ENCODE measurements at regions not wholly inside any gene's neighbourhood (a gene's known extent, or its start where the extent isn't known, plus 50 kb on each side); places are given as distances from the start of the nearest gene placed in this dataset.
"Not testable (repeated sequence)": the region's sequence is repeated elsewhere in the genome, so short reads cannot be mapped to it uniquely, and the experiment has no call there.

GRCh38 chr5:7310656-7311055, 85.3 kb upstream of the ADCY2 start:
- TF ChIP-seq CTCF (IDR thresholded peaks at IDR 0.05; ENCODE audit: low read length); EZH2 (IDR thresholded peaks at IDR 0.05; ENCODE audit: borderline replicate concordance, low read length): not testable (repeated sequence)
